Activated CD8-positive, alpha-beta T cell treated with anti-CD3 and anti-CD28 coated beads for 36 hours (primary cell): ENCODE measurements at regions not wholly inside any gene's neighbourhood (a gene's known extent, or its start where the extent isn't known, plus 50 kb on each side); places are given as distances from the start of the nearest gene placed in this dataset.

ENCODE experiments used
- ATAC-seq: fragments of 200-7000 bp; cut with Tn5 transposase; one replicate; pipeline ENCODE4 v1.10.0; 2021; ENCODE audit warnings: mild to moderate bottlenecking, moderate library complexity
- CTCF ChIA-PET: fragments of 350-600 bp; sonication (Branson Sonifier 250); formaldehyde crosslinking; loops from one replicate; lab custom pipeline; 2021; ENCODE audit warnings: antibody characterized with exemption; lab: Charles Lee
- POLR2A ChIA-PET: fragments of 350-600 bp; sonication (Branson Sonifier 250); formaldehyde crosslinking; loops from one replicate; lab custom pipeline; 2021; ENCODE audit warnings: antibody characterized with exemption; lab: Charles Lee
- DNase-seq: peaks from one replicate; pipeline ENCODE4 v3.0.0-alpha.2; 2020
- H3K27ac Mint-ChIP-seq: one replicate; pipeline ENCODE4 v1.8.0; 2021; ENCODE audit warnings: mild to moderate bottlenecking, mixed read lengths
- H3K27me3 Mint-ChIP-seq: one replicate; pipeline ENCODE4 v1.8.0; 2021; ENCODE audit warnings: mixed read lengths
- H3K36me3 Mint-ChIP-seq: one replicate; pipeline ENCODE4 v1.8.0; 2021; ENCODE audit warnings: low read depth, mixed read lengths
- H3K4me1 Mint-ChIP-seq: one replicate; pipeline ENCODE4 v1.8.0; 2021; ENCODE audit warnings: low read depth, mixed read lengths
- H3K4me3 Mint-ChIP-seq: one replicate; pipeline ENCODE4 v1.8.0; 2021; ENCODE audit warnings: mild to moderate bottlenecking, moderate library complexity, mixed read lengths
- H3K9me3 Mint-ChIP-seq: one replicate; pipeline ENCODE4 v1.8.0; 2021; ENCODE audit warnings: mixed read lengths
- CTCF ChIP-seq: fragments of 200-600 bp; IDR thresholded peaks from one replicate; pipeline ENCODE4 v1.8.0; 2022; ENCODE audit warnings: antibody characterized with exemption, mild to moderate bottlenecking
- intact Hi-C: fragments of 100-400 bp; cut with micrococcal nuclease; formaldehyde crosslinking; loops from one replicate; pipeline ENCODE4 v1.10.0; 2022

- ChIA-PET POLR2A (no interaction called here), CTCF (no interaction called here)
- Mint-ChIP-seq H3K27me3 (no peaks in the 10 kb centered on the region), H3K27ac (no peak overlapping the region), H3K9me3 (no peaks in the 10 kb centered on the region), H3K36me3 (no peaks in the 10 kb centered on the region), H3K4me1 (no peaks in the 10 kb centered on the region), H3K4me3 (no peak overlapping the region)
- DNase-seq (no peak), ATAC-seq (no peak)
- TF ChIP-seq CTCF, result no peak
- intact Hi-C loops, result no loop called here
Observed at GRCh38 chr2:19000776-19001175, 357.6 kb downstream of the OSR1 start.

- DNase-seq (no peak), ATAC-seq (no peak)
- Mint-ChIP-seq H3K9me3 (no peaks in the 10 kb centered on the region), H3K4me1 (no peaks in the 10 kb centered on the region), H3K27ac (no peak overlapping the region), H3K4me3 (no peak overlapping the region), H3K36me3 (no peaks in the 10 kb centered on the region), H3K27me3 (no peaks in the 10 kb centered on the region)
- TF ChIP-seq CTCF, result no peak
- ChIA-PET POLR2A (no interaction called here), CTCF (no interaction called here)
- intact Hi-C loops, result no loop called here
Observed at GRCh38 chr2:18999198-18999597, 359.2 kb downstream of the OSR1 start.

DNA sequence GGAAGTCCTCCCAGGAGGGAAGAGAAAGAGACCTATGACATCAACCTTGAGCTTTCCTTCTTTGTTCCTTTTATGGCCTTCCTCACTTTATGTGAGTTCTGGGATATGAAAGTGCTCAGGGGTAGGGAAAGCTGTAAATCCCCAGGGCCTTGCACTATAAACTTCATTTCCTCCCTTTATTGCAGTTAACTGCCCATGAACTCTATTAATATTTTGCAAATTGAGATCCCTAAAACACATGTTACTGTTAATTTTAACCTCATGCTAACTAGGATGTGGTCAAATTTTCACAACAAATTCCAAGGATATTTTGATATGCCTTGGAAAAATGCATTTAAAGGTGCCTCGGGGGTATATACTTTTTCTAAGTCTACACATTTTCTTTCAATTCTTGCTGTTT lies 359.9 kb downstream of the OSR1 start:
- intact Hi-C loops, result no loop called here
- Mint-ChIP-seq H3K36me3 (no peaks in the 10 kb centered on the region), H3K27ac (no peak overlapping the region), H3K4me1 (no peaks in the 10 kb centered on the region), H3K4me3 (no peak overlapping the region), H3K9me3 (no peaks in the 10 kb centered on the region), H3K27me3 (no peaks in the 10 kb centered on the region)
- DNase-seq, result no peak
- ChIA-PET CTCF (no interaction called here), POLR2A (no interaction called here)
- TF ChIP-seq CTCF, result no peak
- no peak for ATAC-seq

GRCh38 chr2:18993756-18994338 lies 364.6 kb downstream of the OSR1 start:
- Mint-ChIP-seq H3K27me3 (no peaks in the 10 kb centered on the region), H3K4me3 (no peak overlapping the region), H3K27ac (no peak overlapping the region), H3K36me3 (no peaks in the 10 kb centered on the region), H3K9me3 (no peaks in the 10 kb centered on the region), H3K4me1 (no peaks in the 10 kb centered on the region)
- DNase-seq (no peak), ATAC-seq (no peak)
- ChIA-PET POLR2A (no interaction called here), CTCF (no interaction called here)
- intact Hi-C loops, result no loop called here
- TF ChIP-seq CTCF, result no peak

DNA sequence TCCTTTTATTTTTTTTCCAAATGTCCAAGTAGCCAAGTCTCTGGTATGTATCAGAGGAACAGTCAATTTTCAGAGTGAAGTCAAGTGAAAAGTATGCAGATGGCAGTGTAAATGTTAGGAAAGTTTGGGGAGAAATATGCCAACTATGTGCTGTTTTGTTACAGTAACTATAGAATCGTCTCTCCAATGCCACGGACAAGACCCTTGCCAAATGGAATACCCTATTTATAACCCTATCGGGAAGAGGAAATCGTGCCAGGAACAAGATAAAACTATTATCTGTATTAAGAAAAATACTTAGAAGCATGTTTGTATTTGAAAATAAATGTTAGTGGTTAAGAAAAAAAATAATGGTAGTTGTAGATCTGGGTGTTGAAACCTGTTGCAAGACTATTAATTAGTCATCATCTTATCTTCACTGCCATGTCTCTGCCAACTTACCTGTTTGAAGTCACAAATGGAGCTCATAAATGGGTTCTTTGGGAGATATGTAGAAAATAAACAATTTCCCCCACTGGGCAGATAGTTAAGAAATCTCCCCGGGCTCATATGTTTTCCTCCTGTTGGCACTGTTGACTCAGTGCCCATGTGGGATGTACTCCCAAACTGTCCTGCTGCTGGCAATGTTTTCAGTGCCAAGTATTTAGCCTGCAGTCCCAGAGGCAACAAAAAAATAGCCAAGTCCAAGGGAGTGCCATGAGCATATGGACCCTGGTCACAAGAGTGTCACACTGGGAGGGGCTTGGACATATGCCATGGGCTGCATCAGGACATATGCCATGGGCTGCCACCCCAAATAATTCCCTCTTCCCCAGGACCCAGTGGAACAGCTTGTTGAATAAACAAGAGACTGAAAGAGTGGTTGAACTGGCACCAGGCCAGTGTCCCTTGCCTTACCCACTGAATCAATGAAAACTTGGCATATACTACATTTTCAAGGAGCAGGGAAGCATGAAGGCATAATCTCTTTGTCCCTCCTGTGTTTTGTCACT lies 366.9 kb downstream of the OSR1 start:
- no peaks in the 10 kb centered on the region for H3K36me3 Mint-ChIP-seq
- no peaks in the 10 kb centered on the region for H3K27me3 Mint-ChIP-seq
- no peak overlapping the region for H3K27ac Mint-ChIP-seq
- intact Hi-C loops, result no loop called here
- no peaks in the 10 kb centered on the region for H3K9me3 Mint-ChIP-seq
- DNase-seq (no peak), ATAC-seq (no peak)
- H3K4me3 Mint-ChIP-seq, result no peak overlapping the region
- TF ChIP-seq CTCF, result no peak
- ChIA-PET POLR2A (no interaction called here), CTCF (no interaction called here)
- no peaks in the 10 kb centered on the region for H3K4me1 Mint-ChIP-seq
